Vagina (tissue), 2 donors: ENCODE measurements at regions not wholly inside any gene's neighbourhood (a gene's known extent, or its start where the extent isn't known, plus 50 kb on each side); places are given as distances from the start of the nearest gene placed in this dataset.
A peak's percentile ranks its signal among the peaks of the same experiment; 100 is the strongest.

ENCODE experiments used
- DNase-seq, 2 donors: peaks; one replicate each; pipeline ENCODE4 v3.0.0-alpha.2; 2017; ENCODE audit errors: extremely low spot score in 2 of 2
- H3K27ac ChIP-seq: fragments of 200-600 bp; sonication (generic); one replicate; pipeline ENCODE4 v1.5.1; 2019
- H3K27me3 ChIP-seq: fragments of 200-600 bp; sonication (generic); one replicate; pipeline ENCODE4 v1.5.1; 2019
- H3K36me3 ChIP-seq, 2 donors: fragments of 200-600 bp; sonication (generic); one replicate each; pipeline ENCODE4 v1.5.1; 2017 to 2019
- H3K4me1 ChIP-seq: fragments of 200-600 bp; sonication (generic); one replicate; pipeline ENCODE4 v1.5.1; 2019
- H3K4me3 ChIP-seq, 2 donors: fragments of 200-600 bp; sonication (generic); 1 replicate in 1 of 2; 2 replicates in 1 of 2; pipeline ENCODE4 v1.5.1; 2016 to 2019
- H3K9me3 ChIP-seq: fragments of 200-600 bp; sonication (generic); one replicate; pipeline ENCODE4 v1.5.1; 2019
- POLR2A ChIP-seq, 2 donors: fragments of 450-650 bp; IDR thresholded peaks; one replicate each; pipeline ENCODE4 v1.6.1; 2017; ENCODE audit warnings: antibody characterized with exemption in 2 of 2, mild to moderate bottlenecking in 2 of 2, moderate library complexity in 2 of 2
- POLR2AphosphoS5 ChIP-seq, 2 donors: sonication (generic); formaldehyde crosslinking; IDR thresholded peaks; one replicate each; pipeline ENCODE4 v1.9.0; 2017; ENCODE audit warnings: antibody characterized with exemption in 2 of 2, mild to moderate bottlenecking in 2 of 2, low read depth in 1 of 2; ENCODE audit not compliant: insufficient read depth in 1 of 2
- intact Hi-C: fragments of 100-400 bp; cut with DNase I; formaldehyde crosslinking; loops from one replicate; pipeline ENCODE4 v1.15.1; 2023
- TF ChIP-seq, protein P1 (sequence below), 3 experiments: fragments of 450-650 bp in 2 of 3; fragments of 200-600 bp in 1 of 3; sonication (generic) in 1 of 3; IDR thresholded peaks; one replicate each; pipeline ENCODE4 v1.5.1; 2017 to 2019; ENCODE audit warnings: antibody characterized with exemption in 3 of 3, mild to moderate bottlenecking in 2 of 3, moderate library complexity in 2 of 3

DNA sequence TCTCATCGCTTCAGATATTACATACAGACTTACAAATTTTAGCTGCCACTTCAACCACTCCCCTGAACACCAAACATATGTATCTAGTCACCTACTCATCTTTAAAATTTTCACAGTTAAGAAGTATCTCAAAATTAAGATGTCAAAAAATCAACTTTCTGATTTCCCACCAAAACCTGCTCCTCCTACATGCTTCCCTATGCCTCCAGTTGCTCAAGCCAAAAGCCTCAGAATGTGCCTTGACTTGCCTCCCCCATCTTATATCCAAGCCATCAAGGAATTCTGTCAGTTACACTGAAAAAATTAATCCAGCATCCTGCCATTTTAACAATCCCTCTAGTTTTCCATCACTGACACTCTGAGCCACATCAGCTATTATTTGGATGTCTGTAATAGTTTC, 85.0 kb downstream of the SPRY2 start:
- no peak for DNase-seq

DNA sequence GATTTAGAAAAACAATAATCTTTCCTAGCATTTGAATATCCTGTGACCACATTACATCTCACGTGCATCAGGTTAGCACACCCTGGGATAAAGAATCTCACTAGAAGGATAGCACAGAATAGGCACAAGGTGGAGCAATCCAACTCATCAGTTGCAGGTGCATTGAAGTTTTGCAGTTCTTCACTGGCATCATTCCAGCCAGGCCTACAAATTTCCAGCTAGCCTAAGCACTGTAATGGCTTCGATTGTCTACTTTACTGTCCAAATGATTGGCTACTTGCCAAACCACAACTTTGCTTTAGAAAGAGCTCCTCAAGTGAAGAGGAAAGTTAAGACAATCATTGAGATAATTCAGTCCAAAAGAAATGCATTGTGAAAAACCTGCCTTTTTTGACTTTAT, 89.5 kb downstream of the SPRY2 start:
- Histone ChIP-seq H3K9me3 (no peaks in the 10 kb centered on the region), H3K4me3 (no peak overlapping the region), H3K36me3 (no peaks in the 10 kb centered on the region), H3K27me3 (no peaks in the 10 kb centered on the region), H3K27ac (no peak overlapping the region), H3K4me1 (no peaks in the 10 kb centered on the region)
- intact Hi-C loops, result no loop called here
- DNase-seq, result no peak
- TF ChIP-seq POLR2A (IDR thresholded peaks at IDR 0.05), result no peak
- no peak for TF ChIP-seq POLR2AphosphoS5 (IDR thresholded peaks at IDR 0.05; ENCODE audit: insufficient read depth in 1 of 2, low read depth in 1 of 2)
- TF ChIP-seq, protein P1, sequence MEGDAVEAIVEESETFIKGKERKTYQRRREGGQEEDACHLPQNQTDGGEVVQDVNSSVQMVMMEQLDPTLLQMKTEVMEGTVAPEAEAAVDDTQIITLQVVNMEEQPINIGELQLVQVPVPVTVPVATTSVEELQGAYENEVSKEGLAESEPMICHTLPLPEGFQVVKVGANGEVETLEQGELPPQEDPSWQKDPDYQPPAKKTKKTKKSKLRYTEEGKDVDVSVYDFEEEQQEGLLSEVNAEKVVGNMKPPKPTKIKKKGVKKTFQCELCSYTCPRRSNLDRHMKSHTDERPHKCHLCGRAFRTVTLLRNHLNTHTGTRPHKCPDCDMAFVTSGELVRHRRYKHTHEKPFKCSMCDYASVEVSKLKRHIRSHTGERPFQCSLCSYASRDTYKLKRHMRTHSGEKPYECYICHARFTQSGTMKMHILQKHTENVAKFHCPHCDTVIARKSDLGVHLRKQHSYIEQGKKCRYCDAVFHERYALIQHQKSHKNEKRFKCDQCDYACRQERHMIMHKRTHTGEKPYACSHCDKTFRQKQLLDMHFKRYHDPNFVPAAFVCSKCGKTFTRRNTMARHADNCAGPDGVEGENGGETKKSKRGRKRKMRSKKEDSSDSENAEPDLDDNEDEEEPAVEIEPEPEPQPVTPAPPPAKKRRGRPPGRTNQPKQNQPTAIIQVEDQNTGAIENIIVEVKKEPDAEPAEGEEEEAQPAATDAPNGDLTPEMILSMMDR (IDR thresholded peaks at IDR 0.05), result no peak

More for the DNA sequence above, 85.0 kb downstream of the SPRY2 start:
- intact Hi-C loops, result no loop called here
- Histone ChIP-seq H3K27me3 (no peaks in the 10 kb centered on the region), H3K4me3 (no peak overlapping the region), H3K9me3 (no peaks in the 10 kb centered on the region), H3K4me1 (no peaks in the 10 kb centered on the region), H3K27ac (no peak overlapping the region), H3K36me3 (no peaks in the 10 kb centered on the region)
- TF ChIP-seq, protein P1 (IDR thresholded peaks at IDR 0.05), result no peak
- TF ChIP-seq POLR2AphosphoS5 (IDR thresholded peaks at IDR 0.05; ENCODE audit: insufficient read depth in 1 of 2, low read depth in 1 of 2) (no peak), POLR2A (IDR thresholded peaks at IDR 0.05) (no peak)

DNA sequence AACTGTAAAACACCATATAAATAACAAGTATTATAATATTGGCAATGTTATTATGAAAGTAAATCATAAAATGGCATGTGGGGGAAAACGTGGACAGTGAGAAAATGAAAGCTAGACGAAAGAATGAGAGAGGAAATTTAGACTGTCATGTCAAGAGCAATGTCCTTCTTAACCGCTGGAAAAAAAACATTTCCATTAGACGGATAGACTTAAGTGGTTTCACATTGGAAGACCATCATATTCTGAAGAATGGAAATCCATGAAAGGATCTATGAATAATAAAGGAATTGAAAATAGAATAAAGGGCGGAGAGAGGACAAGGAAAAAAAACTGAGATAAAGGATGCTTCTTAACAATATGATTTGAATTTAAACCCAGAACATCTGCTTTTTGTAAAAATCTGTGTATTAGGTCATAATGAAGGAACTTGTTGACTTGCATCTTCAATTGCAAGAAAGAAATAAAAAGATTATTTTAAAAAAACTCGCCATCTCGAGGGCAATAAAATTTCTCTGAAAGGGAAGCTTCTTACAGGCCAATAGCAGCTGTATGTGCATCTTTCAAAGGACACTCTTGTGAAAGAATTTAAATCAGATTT, 90.6 kb downstream of the SPRY2 start:
- H3K4me3 ChIP-seq, result peak overlapping the region in 1 of 2 donors; percentile 4
- no peak overlapping the region for H3K27ac ChIP-seq
- no peaks in the 10 kb centered on the region for H3K27me3 ChIP-seq
- TF ChIP-seq, protein P1 (IDR thresholded peaks at IDR 0.05), result no peak
- TF ChIP-seq POLR2A (IDR thresholded peaks at IDR 0.05) (no peak), POLR2AphosphoS5 (IDR thresholded peaks at IDR 0.05; ENCODE audit: insufficient read depth in 1 of 2, low read depth in 1 of 2) (no peak)
- H3K36me3 ChIP-seq, result no peaks in the 10 kb centered on the region
- H3K4me1 ChIP-seq, result no peaks in the 10 kb centered on the region
- H3K9me3 ChIP-seq, result no peaks in the 10 kb centered on the region
- intact Hi-C loops, result no loop called here
- DNase-seq, result no peak

DNA sequence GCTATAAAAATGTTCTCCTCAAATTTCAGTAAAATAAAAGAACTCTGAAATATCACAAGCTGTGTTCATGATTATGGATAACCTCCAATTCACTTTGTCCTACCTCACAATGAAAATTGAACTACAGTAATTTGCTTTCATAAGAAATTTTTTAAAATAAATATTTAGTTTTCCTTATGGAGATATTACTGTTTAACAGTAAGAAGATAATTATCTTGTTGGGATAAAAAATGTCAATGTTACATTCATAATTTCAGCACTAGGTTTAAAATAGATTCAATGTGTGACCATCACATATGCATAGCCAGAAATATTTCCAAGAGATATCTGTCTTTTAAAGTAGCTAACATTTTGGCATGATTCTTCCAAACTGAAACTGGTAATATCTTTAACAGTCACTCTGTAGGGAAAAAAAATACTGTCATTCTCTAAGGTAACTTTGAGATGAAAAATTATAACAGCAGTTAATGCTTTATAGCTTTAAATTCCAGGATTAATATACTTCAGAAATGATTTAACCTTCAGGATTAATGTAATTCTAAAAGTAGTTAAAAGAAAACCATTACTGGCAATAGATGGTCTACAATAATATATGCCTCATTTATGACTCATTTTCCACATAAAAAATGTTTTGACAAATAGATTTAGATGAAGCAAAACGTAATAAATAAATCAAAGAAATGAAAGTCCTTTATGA, 91.3 kb downstream of the SPRY2 start:
- H3K4me3 ChIP-seq, result peak overlapping the region in 1 of 2 donors; percentile 4

More for the DNA sequence above, 91.3 kb downstream of the SPRY2 start:
- H3K9me3 ChIP-seq, result no peaks in the 10 kb centered on the region
- no peaks in the 10 kb centered on the region for H3K4me1 ChIP-seq
- no peaks in the 10 kb centered on the region for H3K27me3 ChIP-seq
- intact Hi-C loops, result no loop called here
- H3K27ac ChIP-seq, result no peak overlapping the region
- H3K36me3 ChIP-seq, result no peaks in the 10 kb centered on the region
- DNase-seq, result no peak
- TF ChIP-seq POLR2AphosphoS5 (IDR thresholded peaks at IDR 0.05; ENCODE audit: insufficient read depth in 1 of 2, low read depth in 1 of 2) (no peak), POLR2A (IDR thresholded peaks at IDR 0.05) (no peak)
- TF ChIP-seq, protein P1 (IDR thresholded peaks at IDR 0.05), result no peak
